ENCODE measurements at regions not wholly inside any gene's neighbourhood (a gene's known extent, or its start where the extent isn't known, plus 50 kb on each side); places are given as distances from the start of the nearest gene placed in this dataset.

- TF ChIP-seq CTCF (IDR thresholded peaks at IDR 0.05; ENCODE audit: poor library complexity) (no peak), EZH2 (IDR thresholded peaks at IDR 0.05; ENCODE audit: borderline replicate concordance) (no peak)
These were observed 94.8 kb upstream of the SSTR4 start for GRCh38 chr20:22940350-22940749.

Data from hepatocyte (in vitro differentiated cells).